ENCODE measurements at regions not wholly inside any gene's neighbourhood (a gene's known extent, or its start where the extent isn't known, plus 50 kb on each side); places are given as distances from the start of the nearest gene placed in this dataset.

DNA sequence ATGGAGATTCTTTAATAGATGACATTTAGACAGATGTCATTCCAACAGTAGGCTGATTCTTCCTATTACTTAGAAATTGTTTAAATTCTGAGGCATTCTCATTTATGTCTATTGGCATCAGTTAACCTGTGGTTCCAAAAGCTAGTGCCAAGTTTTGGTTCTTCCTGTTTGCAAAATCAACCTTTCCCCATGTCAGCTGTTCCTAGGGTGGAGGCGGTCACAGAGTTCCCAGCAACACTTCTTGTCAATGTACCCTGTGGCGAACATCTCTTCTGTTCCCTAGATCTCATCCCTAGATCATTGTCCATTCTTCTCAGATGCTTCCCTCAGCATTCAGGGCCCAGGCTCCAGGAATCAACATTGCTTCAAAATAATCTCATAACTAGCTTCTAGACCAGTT is 140.9 kb downstream of the PHLDA1 start:
- TF ChIP-seq, protein P1, sequence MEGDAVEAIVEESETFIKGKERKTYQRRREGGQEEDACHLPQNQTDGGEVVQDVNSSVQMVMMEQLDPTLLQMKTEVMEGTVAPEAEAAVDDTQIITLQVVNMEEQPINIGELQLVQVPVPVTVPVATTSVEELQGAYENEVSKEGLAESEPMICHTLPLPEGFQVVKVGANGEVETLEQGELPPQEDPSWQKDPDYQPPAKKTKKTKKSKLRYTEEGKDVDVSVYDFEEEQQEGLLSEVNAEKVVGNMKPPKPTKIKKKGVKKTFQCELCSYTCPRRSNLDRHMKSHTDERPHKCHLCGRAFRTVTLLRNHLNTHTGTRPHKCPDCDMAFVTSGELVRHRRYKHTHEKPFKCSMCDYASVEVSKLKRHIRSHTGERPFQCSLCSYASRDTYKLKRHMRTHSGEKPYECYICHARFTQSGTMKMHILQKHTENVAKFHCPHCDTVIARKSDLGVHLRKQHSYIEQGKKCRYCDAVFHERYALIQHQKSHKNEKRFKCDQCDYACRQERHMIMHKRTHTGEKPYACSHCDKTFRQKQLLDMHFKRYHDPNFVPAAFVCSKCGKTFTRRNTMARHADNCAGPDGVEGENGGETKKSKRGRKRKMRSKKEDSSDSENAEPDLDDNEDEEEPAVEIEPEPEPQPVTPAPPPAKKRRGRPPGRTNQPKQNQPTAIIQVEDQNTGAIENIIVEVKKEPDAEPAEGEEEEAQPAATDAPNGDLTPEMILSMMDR (IDR thresholded peaks at IDR 0.05; ENCODE audit: poor library complexity, severe bottlenecking): no peak
- DNase-seq (ENCODE audit: low spot score): no peak
- ATAC-seq (ENCODE audit: low read depth): no peak
- H3K4me1 ChIP-seq (ENCODE audit: insufficient read depth, poor library complexity, severe bottlenecking): peaks cover 5% of the 10 kb centered on the region
- H3K9me3 ChIP-seq (ENCODE audit: severe bottlenecking): no peaks in the 10 kb centered on the region
- H3K4me3 ChIP-seq (ENCODE audit: severe bottlenecking): no peak overlapping the region
- no peaks in the 10 kb centered on the region for H3K36me3 ChIP-seq (ENCODE audit: low read depth)
- H3K27me3 ChIP-seq (ENCODE audit: insufficient read depth, poor library complexity, severe bottlenecking): no peaks in the 10 kb centered on the region
- H3K27ac ChIP-seq (ENCODE audit: poor library complexity, severe bottlenecking): no peak overlapping the region

DNA sequence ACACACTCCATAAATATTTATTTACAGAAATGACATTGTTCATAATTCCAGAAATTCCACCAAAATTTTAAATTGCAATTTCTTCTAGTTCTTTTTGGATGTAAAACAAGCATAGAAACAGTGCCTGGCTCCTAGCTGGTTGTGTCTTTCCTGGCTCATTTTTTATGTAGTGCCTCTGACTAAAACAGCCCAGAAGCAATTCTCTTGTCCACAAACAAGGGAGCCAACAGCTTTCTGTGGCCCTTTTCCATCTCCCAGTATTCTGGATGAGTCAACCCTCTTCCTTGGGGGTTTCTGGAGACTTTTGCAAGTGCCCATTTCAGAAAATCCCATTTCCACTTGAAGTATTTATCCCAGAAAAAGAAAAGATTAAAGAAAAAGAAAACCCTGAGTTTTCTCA is 141.4 kb downstream of the PHLDA1 start:
- H3K4me1 ChIP-seq (ENCODE audit: insufficient read depth, poor library complexity, severe bottlenecking): peaks cover 5% of the 10 kb centered on the region
- TF ChIP-seq, protein P1 (IDR thresholded peaks at IDR 0.05; ENCODE audit: poor library complexity, severe bottlenecking): no peak
- ATAC-seq (ENCODE audit: low read depth): no peak
- no peaks in the 10 kb centered on the region for H3K27me3 ChIP-seq (ENCODE audit: insufficient read depth, poor library complexity, severe bottlenecking)
- DNase-seq (ENCODE audit: low spot score): no peak
- no peak overlapping the region for H3K4me3 ChIP-seq (ENCODE audit: severe bottlenecking)
- H3K27ac ChIP-seq (ENCODE audit: poor library complexity, severe bottlenecking): no peak overlapping the region
- H3K36me3 ChIP-seq (ENCODE audit: low read depth): no peaks in the 10 kb centered on the region
- H3K9me3 ChIP-seq (ENCODE audit: severe bottlenecking): no peaks in the 10 kb centered on the region

DNA sequence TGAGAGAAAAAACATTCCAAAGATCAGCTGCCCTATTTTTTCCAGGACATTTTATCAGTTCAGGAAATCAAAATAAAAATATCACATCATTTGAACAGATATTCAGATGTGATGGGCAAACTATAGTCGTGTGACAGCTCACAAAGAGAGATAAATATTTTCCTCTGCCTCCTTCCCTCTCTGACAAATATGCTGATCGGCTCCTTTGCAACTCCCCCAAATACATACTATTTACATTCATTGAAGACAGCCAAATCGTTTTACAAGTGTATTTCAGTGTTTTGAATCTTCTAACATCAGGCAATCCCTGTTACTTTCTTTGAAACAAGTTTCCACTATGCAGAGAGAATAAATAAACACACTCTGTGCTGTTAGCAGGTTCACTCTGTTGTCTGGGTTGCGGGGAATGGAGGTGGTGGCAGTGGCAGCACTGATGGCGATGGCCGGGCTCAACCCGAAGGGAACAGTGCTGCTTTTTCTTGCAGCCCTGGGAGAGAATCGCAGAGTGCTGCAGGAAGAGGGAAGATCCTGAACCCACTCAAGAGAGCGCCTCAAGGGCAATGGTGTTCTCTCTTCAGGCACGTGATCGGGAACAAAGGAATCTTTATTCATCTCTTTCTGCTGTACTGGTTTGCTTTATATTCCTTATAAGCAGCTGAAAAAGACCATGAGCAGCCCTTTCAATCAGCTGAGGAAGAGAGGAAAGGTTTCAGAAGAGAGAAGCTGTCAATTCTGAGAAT is 142.5 kb downstream of the PHLDA1 start:
- Histone ChIP-seq H3K9me3 (ENCODE audit: severe bottlenecking) (no peaks in the 10 kb centered on the region), H3K27me3 (ENCODE audit: insufficient read depth, poor library complexity, severe bottlenecking) (no peaks in the 10 kb centered on the region), H3K36me3 (ENCODE audit: low read depth) (no peaks in the 10 kb centered on the region), H3K4me1 (ENCODE audit: insufficient read depth, poor library complexity, severe bottlenecking) (peaks cover 5% of the 10 kb centered on the region), H3K4me3 (ENCODE audit: severe bottlenecking) (no peak overlapping the region), H3K27ac (ENCODE audit: poor library complexity, severe bottlenecking) (no peak overlapping the region)
- DNase-seq (ENCODE audit: low spot score): no peak
- no peak for ATAC-seq (ENCODE audit: low read depth)
- TF ChIP-seq, protein P1 (IDR thresholded peaks at IDR 0.05; ENCODE audit: poor library complexity, severe bottlenecking): no peak

DNA sequence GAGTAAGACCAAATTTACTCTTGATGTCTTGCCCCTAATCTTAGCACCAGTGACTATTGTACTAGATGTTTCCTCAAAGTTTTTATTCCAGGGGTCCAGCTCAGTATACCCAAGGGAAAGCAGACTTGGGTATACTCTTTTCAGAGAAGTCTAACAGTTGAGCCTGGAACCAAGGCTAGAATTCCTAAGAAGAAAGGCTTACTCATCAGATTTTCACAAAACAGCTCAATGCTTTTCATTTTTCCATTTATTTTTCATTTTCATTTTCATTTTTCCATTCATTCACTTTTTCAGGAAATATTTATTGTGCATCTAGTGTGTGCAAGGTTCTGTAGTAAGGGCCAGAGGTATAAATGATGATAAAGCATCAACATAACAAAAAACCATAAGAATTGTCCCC is 143.2 kb downstream of the PHLDA1 start:
- TF ChIP-seq, protein P1 (IDR thresholded peaks at IDR 0.05; ENCODE audit: poor library complexity, severe bottlenecking): no peak
- Histone ChIP-seq H3K9me3 (ENCODE audit: severe bottlenecking) (no peaks in the 10 kb centered on the region), H3K36me3 (ENCODE audit: low read depth) (no peaks in the 10 kb centered on the region), H3K27me3 (ENCODE audit: insufficient read depth, poor library complexity, severe bottlenecking) (no peaks in the 10 kb centered on the region), H3K4me1 (ENCODE audit: insufficient read depth, poor library complexity, severe bottlenecking) (peaks cover 5% of the 10 kb centered on the region), H3K27ac (ENCODE audit: poor library complexity, severe bottlenecking) (no peak overlapping the region), H3K4me3 (ENCODE audit: severe bottlenecking) (no peak overlapping the region)
- DNase-seq (ENCODE audit: low spot score): no peak
- ATAC-seq (ENCODE audit: low read depth): no peak

DNA sequence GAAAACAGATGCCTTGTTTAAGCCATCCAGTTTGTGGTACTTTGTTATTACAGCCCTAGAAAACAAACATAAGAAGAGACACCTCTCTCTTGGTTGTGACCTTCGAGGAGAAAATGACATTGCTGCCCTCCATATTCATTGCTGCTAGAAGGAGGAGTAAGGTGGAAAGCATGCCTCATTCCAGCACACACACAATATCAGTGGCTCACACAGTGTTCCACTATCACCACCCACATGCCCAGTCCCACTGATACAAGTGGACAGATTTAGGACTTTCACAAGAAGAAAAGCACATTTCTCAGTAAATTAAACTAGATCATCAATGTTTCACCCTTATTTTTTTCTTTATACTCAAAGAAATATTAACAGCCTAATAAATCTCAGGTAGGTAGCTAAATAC is 143.6 kb downstream of the PHLDA1 start:
- ATAC-seq (ENCODE audit: low read depth) (no peak), DNase-seq (ENCODE audit: low spot score) (no peak)
- Histone ChIP-seq H3K27me3 (ENCODE audit: insufficient read depth, poor library complexity, severe bottlenecking) (no peaks in the 10 kb centered on the region), H3K36me3 (ENCODE audit: low read depth) (no peaks in the 10 kb centered on the region), H3K4me1 (ENCODE audit: insufficient read depth, poor library complexity, severe bottlenecking) (peaks cover 5% of the 10 kb centered on the region), H3K27ac (ENCODE audit: poor library complexity, severe bottlenecking) (no peak overlapping the region), H3K4me3 (ENCODE audit: severe bottlenecking) (no peak overlapping the region), H3K9me3 (ENCODE audit: severe bottlenecking) (no peaks in the 10 kb centered on the region)
- TF ChIP-seq, protein P1 (IDR thresholded peaks at IDR 0.05; ENCODE audit: poor library complexity, severe bottlenecking): no peak
